HFF-Myc (cell line): ENCODE measurements at regions not wholly inside any gene's neighbourhood (a gene's known extent, or its start where the extent isn't known, plus 50 kb on each side); places are given as distances from the start of the nearest gene placed in this dataset.

ENCODE experiments used
- DNase-seq: peaks from one replicate; pipeline ENCODE4 v3.0.0-alpha.2; 2011; ENCODE audit warnings: low read depth; ENCODE audit errors: extremely low read depth
- H3K4me3 ChIP-seq: replicated peaks from 2 replicates; pipeline ENCODE4 v1.5.1; 2011; ENCODE audit warnings: low read depth, mild to moderate bottlenecking, control low read depth, low read length
- TF ChIP-seq, protein P1 (sequence below): IDR thresholded peaks from 2 replicates; pipeline ENCODE4 v1.5.1; 2012; ENCODE audit warnings: mild to moderate bottlenecking, low read depth, low read length, control low read depth; ENCODE audit errors: missing control alignments

DNA sequence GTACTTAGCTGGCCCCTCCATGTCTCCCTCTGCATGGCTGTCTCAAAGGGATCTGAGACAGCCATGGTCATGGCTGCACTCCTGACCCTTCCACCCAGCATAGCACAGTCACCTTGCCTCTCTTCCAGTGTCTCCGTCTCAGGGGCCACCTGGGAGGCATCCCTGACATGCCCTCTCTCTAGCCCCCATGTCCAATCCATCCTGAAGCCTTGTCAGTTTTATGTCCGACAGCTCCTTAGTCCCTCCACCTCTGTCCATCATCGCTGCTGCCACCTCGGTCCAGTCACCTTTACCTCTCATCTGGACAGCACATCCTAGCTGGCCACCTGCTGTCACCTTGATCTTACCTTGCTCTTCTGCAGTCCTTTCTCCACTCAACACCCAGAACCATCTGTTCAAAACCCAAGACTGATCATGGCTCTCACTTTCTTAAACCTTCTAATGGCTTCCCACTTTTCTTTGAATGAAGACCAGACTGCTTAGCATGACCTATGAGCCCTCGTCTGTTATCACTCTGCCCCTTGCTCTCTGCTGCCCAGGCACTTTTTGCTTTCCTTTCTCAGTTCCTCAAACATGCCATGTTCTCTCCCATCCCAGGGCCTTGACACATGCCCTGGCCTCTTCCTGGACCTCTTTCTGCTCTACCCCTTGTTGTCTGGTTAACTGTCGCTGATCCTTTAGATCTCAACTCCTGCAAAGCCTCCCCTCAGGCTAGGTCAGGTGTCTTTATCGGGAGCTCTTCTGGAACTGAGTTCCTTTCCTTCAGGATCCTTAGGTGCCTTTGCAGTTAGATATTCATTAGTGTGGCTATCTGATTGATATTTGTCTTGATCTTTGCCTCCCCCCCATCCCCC lies 181.8 kb upstream of the PITX1 start:
- TF ChIP-seq, protein P1, sequence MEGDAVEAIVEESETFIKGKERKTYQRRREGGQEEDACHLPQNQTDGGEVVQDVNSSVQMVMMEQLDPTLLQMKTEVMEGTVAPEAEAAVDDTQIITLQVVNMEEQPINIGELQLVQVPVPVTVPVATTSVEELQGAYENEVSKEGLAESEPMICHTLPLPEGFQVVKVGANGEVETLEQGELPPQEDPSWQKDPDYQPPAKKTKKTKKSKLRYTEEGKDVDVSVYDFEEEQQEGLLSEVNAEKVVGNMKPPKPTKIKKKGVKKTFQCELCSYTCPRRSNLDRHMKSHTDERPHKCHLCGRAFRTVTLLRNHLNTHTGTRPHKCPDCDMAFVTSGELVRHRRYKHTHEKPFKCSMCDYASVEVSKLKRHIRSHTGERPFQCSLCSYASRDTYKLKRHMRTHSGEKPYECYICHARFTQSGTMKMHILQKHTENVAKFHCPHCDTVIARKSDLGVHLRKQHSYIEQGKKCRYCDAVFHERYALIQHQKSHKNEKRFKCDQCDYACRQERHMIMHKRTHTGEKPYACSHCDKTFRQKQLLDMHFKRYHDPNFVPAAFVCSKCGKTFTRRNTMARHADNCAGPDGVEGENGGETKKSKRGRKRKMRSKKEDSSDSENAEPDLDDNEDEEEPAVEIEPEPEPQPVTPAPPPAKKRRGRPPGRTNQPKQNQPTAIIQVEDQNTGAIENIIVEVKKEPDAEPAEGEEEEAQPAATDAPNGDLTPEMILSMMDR: no peak
- DNase-seq: no peak
- H3K4me3 ChIP-seq: no peak overlapping the region

DNA sequence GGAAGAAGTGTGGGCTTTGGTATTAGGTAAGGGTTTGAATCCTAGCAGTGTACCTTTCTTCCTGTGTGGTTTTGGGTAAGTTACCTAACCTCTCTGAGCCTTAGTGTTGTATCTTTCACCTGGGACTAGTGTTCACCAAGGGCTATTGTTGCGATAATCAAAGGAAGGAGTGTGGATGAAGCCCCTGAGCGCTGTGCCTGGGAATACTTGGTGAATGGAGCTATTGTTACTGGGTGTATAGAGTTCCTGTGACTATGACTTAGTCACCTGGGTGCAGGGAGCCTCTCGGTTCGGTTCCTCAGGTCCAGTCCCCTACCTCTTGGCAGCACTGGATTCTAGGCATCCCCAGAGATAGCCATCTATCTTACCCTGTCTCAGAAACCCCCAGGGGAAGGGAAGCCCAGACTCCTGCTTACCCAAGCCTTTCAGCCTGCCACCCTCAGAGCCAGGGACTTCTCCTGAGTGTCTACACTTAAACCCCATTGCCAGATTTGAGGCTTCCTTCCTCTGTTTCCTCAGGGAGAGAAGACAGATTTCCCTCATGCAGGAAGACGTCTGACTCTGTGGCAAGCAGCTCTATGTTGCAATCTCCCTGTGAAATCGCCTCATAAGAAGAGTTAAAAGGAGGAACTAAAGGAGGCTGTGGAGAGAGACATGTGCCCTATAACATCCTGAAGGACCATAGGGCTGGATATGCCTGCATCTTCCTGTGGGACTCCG lies 181.0 kb upstream of the PITX1 start:
- H3K4me3 ChIP-seq: no peak overlapping the region
- TF ChIP-seq, protein P1: no peak
- no peak for DNase-seq

DNA sequence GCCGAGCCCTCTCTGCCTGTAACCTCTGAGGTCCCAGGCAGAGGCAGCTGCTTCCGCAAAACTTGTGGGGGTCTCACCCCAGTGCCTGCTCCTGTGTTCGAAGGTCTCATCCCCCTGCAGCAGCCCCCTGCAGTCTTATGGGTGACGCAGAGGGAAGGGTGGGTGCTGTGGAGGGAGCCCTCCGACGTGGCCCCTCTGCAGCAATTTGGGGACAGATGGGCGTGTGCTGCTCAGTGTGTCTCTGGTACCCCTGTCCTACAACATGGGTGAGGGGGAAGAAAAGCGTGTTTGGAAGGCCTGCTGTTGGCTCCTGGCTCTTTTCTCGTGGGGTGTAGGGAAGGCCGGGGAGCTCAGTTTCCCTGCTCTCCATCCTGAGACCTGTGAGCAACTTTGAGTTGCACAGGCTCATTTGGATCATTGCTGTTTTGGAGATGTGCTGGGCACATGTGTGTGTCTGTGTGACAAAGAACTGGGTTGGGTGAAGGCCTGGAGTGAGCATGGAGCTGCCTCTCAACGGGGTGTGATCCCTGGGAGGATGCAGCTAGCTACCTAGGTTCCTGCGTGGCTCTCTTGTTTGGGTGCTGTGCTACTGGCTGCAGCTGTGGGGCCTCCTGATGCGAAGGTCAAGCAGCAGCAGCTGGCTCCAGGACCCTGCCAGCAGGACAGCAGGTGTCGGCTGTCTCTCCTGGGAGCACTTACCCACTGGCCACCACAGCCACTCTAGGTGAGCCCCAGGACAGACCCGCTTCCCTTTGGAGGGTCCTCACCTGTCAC lies 179.6 kb upstream of the PITX1 start:
- H3K4me3 ChIP-seq: no peak overlapping the region
- TF ChIP-seq, protein P1: no peak
- DNase-seq: no peak

DNA sequence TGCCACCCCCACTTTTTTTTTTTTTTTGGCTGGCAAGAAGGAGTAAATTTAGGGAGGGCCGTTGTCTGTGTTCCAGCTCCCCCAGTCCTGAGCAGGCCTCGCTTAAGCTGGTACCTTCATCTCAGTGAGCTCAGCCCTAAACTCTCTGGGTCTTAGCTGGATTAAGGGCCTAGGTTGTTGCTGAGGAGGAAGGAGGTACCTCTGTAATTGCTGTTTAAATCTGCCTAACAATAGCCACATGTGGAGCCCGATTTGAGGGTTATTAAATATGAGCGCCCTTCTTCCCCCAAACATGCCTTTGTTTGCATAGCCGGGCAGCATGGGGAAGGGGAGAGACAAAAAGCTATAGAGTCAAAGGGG lies 179.0 kb upstream of the PITX1 start:
- TF ChIP-seq, protein P1: no peak
- H3K4me3 ChIP-seq: no peak overlapping the region
- no peak for DNase-seq

DNA sequence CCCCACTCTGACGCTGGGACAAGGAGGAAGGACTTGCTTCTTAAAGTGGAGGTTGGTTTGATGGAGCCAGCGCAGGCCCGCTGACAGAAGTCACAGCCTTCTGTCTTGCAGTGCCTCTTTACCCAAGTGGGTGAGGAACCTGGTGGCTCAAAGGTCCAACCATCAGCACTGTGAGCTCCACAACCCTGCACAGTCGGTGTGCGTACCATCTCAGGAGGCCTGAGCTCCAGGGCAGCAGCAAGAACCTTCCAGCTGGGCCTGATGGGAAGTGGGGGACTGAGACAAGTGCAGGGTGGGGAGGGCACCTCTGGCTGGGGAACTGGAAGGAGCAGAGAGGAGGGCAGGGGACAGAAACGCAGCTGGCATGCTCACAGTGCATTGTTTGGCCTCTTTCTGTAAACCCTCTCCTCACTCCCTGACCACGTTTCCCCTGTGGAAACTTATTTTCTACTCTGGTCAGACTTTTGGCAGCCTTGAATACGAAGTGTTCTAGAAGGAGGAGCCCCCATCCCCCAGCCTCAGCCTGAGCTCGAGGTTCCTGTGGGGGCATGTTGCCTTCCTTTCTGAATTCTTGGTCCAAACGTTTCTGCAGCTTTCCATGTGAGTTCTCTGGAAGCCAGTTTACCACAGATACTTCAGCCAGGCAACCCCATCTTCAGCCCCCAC lies 178.5 kb upstream of the PITX1 start:
- no peak overlapping the region for H3K4me3 ChIP-seq
- TF ChIP-seq, protein P1: no peak

DNA sequence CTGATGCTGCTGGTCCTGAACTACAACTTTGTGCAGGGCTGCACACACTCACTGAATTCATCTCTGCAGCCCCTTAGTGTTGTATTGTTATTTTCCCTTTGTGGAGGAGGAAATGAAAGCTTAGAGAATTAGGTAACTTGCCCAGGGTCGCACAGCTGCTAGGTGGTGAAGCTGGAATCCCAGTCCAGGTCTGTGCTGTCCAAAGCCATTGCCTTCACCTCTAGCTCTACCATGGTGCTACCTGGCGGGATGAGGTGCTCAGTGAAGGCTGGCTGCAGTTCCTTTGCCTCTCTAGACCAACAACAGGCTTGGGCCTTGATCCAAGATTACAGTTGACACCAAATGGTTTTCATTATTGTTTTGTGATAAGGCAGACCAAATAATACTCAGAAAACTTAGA lies 177.8 kb upstream of the PITX1 start:
- H3K4me3 ChIP-seq: no peak overlapping the region
- TF ChIP-seq, protein P1: no peak
- no peak for DNase-seq

More for the DNA sequence above, 178.5 kb upstream of the PITX1 start:
- no peak for DNase-seq
